GM13976 (cell line): ENCODE measurements at regions not wholly inside any gene's neighbourhood (a gene's known extent, or its start where the extent isn't known, plus 50 kb on each side); places are given as distances from the start of the nearest gene placed in this dataset.

Source experiments
- DNase-seq: peaks from one replicate; pipeline ENCODE4 v3.0.0; 2012; ENCODE audit warnings: low spot score
- CTCF ChIP-seq: IDR thresholded peaks from 2 replicates; pipeline ENCODE4 v1.5.1; 2012; ENCODE audit warnings: borderline replicate concordance, mild to moderate bottlenecking; ENCODE audit not compliant: insufficient read depth; ENCODE audit errors: extremely low read depth, missing control alignments, control extremely low read depth
- in situ Hi-C: fragments of 300-500 bp; cut with MboI; formaldehyde crosslinking; loops from one replicate; pipeline ENCODE4 v1.12.0; 2022; ENCODE audit warnings: low sequenced_read_pairs, mixed read lengths, inconsistent platforms; ENCODE audit not compliant: unreplicated experiment

DNA sequence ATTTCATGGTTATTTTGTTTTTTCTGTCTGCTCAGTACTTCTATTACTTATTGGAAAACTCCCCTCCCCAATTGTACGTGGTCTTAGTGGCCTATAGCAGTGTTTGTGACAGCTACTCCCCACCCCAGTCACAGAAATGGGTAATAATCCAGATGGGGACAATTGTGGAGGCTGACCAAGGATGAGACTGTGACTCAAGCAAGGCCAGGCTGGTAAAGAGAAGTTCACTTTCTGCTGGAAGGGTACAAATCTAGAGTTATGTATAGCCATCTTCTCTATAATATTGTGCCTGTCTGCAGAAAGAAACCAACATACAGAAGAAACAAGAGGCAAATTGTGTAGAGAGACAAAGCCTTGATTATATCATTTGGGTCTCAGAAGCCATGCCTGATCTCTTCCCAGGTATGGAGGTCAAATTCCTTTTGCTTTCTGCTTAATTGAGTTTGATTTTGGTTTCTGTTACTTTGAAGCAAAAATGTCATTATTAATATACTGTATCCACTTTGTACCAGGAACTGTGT is 270.4 kb downstream of the HLX start:
- DNase-seq = no peak
- no peak for TF ChIP-seq CTCF
- in situ Hi-C loops = no loop called here

GRCh38 chr1:221150996-221151395 is 271.8 kb downstream of the HLX start:
- TF ChIP-seq CTCF = no peak
- in situ Hi-C loops = no loop called here
- DNase-seq = no peak

DNA sequence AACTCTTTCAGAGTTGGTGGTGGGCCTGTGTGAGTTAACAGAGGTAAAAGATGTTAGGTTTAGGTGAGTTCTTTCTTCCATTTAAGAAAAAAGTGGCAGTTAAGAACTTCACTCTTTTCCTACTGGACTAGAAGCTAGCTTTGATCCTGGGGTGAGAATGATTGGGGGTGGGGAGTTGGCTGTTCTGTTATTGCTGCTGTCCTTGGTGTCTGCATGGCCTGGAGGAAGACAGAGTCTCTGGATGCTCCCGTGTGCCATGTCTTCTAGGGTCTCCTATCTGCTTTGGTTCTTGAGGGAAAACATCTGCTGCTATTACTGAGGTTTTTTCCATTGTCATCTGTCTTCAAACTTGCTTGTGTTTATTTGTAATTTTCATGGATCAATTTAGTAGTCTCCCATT is 275.7 kb downstream of the HLX start:
- in situ Hi-C loops = no loop called here
- TF ChIP-seq CTCF = no peak
- no peak for DNase-seq

DNA sequence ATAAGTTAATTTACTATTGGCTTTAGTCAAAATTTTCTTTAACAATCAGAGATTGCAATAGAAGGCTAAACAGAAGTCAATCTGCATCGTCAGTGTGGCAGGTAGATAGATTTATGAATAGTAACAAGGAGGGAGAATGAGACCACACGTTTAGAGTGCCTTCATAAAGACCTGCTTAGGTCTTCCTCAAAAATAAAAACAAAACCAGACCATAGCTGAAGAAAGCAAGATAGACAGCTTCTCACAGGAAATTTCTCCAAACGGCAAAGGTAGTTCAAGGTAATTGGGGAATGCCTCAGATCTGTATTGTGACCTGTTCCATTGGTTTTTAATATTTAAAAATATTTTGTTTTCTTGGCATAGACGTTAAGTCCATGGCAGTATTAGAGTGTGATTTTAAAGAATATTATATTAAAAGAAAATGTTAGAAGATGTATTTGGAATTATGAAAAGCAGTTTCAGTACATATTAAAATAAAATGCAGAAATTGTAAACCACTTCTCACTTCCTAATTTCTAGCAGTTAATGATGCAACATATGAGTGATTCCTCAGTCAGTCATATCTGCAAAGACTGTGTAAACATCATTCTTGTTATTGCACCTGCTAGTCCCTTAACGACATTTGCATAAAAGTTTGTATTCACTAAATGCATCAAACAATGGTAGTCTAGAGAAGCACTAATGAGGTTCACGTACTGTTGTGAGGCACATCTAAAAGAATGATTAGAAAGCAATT is 278.0 kb downstream of the HLX start:
- TF ChIP-seq CTCF = no peak
- peak; percentile 31 for DNase-seq
- in situ Hi-C loops = no loop called here

DNA sequence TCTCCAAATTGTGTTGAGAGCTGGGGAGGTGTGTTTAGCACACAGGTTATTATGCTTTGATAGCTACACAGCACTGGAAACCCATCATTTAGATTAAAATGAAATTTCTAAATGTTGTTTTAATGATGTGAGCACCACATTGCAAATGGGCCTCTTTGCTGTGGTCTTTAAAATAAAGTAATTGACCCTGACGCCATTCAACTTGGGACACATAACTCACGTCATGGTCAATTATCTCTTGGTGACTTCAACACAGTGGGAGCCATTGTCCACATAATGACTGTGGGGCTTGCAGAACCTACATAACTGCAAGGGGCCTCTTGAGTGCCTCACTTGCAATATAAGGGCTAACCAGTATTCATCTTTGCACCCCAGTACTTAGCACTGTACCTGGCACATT is 280.4 kb downstream of the HLX start:
- in situ Hi-C loops = no loop called here
- TF ChIP-seq CTCF = no peak
- no peak for DNase-seq

DNA sequence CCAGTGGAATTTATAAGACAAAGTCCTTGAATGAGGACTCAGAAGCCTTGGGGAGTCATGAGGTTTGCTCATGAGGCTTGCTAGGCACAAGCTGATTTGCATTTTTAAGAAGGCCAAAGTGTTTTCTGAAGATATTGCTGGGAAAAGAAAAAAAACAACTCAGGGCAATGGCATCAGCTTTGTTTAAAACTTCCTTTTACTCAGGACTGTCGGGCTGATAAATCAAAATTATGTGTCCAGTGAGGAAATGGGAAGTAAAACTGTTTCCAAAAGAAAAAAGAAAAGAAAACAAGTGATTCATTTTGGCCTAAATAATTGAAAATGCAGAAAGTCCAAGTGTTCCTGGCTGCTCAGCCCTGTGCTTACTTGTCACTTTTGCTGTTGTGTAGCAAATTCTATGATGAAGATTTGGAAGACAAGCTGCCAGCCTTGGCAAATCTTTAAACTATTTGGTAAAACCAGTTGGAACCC is 282.4 kb downstream of the HLX start:
- TF ChIP-seq CTCF = no peak
- no peak for DNase-seq
- in situ Hi-C loops = no loop called here
